ENCODE measurements at regions not wholly inside any gene's neighbourhood (a gene's known extent, or its start where the extent isn't known, plus 50 kb on each side); places are given as distances from the start of the nearest gene placed in this dataset.
"Not testable (repeated sequence)": the region's sequence is repeated elsewhere in the genome, so short reads cannot be mapped to it uniquely, and the experiment has no call there.

DNA sequence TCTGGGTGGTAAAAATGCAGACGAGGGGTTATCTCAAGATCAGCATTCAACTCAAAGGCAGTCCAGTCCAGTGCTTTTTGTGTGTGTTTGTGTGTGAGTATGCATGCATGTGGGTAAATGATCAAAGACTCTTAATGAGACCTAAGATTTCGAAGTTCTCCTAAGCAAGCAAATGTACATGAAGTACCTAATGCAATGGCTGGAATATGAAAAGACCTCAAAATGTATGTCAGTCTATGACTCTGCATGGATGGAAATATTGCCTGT is 151.0 kb upstream of the L3MBTL4 start:
- DNase-seq: no peak
- Histone ChIP-seq H3K4me1 (no peaks in the 10 kb centered on the region), H3K36me3 (no peaks in the 10 kb centered on the region), H3K4me3 (no peak overlapping the region), H3K27me3 (no peaks in the 10 kb centered on the region), H3K27ac (no peak overlapping the region), H3K9me3 (no peaks in the 10 kb centered on the region)
- no peak for TF ChIP-seq POLR2A (IDR thresholded peaks at IDR 0.05)
- TF ChIP-seq, protein P1, sequence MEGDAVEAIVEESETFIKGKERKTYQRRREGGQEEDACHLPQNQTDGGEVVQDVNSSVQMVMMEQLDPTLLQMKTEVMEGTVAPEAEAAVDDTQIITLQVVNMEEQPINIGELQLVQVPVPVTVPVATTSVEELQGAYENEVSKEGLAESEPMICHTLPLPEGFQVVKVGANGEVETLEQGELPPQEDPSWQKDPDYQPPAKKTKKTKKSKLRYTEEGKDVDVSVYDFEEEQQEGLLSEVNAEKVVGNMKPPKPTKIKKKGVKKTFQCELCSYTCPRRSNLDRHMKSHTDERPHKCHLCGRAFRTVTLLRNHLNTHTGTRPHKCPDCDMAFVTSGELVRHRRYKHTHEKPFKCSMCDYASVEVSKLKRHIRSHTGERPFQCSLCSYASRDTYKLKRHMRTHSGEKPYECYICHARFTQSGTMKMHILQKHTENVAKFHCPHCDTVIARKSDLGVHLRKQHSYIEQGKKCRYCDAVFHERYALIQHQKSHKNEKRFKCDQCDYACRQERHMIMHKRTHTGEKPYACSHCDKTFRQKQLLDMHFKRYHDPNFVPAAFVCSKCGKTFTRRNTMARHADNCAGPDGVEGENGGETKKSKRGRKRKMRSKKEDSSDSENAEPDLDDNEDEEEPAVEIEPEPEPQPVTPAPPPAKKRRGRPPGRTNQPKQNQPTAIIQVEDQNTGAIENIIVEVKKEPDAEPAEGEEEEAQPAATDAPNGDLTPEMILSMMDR (IDR thresholded peaks at IDR 0.05): no peak

DNA sequence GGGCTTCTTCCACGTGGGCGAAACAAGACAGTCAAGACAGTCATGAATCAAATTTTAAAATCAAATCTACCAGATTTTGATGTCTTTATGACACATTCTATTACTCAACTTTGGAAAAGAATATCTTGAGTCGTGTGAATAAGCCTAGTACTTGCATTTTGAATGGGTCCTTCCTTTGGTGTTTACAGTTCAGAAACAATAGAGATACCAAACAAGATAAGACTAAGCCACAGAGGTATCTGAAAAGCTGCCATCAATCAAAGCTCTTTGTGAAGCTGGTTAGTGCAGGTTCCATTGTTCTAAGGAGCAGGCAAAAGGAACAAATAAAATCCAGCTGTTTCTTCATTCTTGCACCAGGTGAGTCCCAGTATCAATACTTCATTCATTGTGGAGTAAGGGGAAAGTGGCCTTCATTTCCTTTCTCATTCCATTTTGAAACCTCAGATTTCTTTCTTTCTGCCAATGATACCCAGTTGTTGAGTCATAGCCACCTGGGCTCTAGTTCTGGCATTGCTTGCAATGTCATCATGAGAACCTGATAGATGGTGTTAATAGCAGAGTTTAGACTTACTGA is 151.7 kb upstream of the L3MBTL4 start:
- Histone ChIP-seq H3K4me3 (no peak overlapping the region), H3K36me3 (no peaks in the 10 kb centered on the region), H3K4me1 (no peaks in the 10 kb centered on the region), H3K9me3 (no peaks in the 10 kb centered on the region), H3K27me3 (no peaks in the 10 kb centered on the region), H3K27ac (no peak overlapping the region)
- DNase-seq: no peak
- TF ChIP-seq, protein P1 (IDR thresholded peaks at IDR 0.05): no peak
- TF ChIP-seq POLR2A (IDR thresholded peaks at IDR 0.05): no peak

DNA sequence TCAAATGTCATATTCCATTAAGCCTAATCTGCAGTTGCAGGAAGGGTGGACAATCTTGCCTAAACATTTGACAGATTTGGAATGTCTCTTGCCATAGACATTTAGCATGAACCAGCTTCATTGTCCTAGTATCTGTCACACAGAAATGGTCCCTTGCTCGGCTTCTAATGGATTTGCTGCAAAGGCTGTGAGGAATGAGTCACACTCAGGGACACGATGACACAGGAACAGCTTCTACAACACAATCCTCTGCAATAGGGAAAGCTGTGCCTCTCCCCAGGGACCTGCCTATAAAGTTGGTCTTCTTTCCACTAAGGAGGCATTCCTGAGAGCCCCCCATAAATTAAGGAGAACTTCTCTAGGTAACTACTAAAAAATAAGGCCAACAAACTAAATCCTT is 155.1 kb upstream of the L3MBTL4 start:
- H3K27ac ChIP-seq: no peak overlapping the region
- no peaks in the 10 kb centered on the region for H3K36me3 ChIP-seq
- no peak for TF ChIP-seq POLR2A (IDR thresholded peaks at IDR 0.05)
- TF ChIP-seq, protein P1 (IDR thresholded peaks at IDR 0.05): no peak
- no peaks in the 10 kb centered on the region for H3K9me3 ChIP-seq
- no peak for DNase-seq
- H3K4me1 ChIP-seq: no peaks in the 10 kb centered on the region
- H3K4me3 ChIP-seq: no peak overlapping the region
- H3K27me3 ChIP-seq: no peaks in the 10 kb centered on the region

DNA sequence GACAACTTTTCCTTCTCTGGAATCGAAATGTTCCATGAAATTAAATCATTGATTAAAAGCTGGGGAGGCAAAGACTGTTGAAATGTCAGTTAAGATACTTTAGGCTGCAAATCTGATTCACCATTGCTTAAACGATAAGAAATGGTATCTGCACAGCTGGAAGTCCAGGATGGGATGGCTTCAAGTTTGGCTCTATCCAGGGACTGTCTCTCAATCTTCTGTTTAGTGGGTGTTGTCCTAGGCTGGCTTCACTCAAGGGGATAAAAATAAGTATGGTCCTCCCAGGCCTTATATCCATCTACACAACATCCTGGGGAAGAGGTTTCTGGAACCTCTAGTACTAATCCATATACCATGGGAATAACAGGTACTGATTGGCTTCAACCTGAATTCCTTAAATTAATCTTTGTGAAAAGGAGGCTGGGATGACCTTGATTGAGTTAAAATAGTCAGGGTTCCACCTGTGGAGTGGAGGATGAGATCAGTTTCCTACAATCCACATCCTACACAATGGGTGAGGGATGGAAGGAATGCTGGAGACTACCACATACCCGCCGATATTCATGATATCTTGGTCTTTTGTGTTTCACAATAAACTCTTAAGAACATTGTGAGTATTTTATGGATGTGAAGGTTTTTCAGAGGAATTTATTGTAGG is 156.0 kb upstream of the L3MBTL4 start:
- Histone ChIP-seq H3K36me3 (no peaks in the 10 kb centered on the region), H3K4me1 (no peaks in the 10 kb centered on the region), H3K27ac (no peak overlapping the region), H3K4me3 (no peak overlapping the region), H3K9me3 (no peaks in the 10 kb centered on the region), H3K27me3 (no peaks in the 10 kb centered on the region)
- DNase-seq: no peak
- TF ChIP-seq, protein P1 (IDR thresholded peaks at IDR 0.05): no peak
- TF ChIP-seq POLR2A (IDR thresholded peaks at IDR 0.05): no peak

DNA sequence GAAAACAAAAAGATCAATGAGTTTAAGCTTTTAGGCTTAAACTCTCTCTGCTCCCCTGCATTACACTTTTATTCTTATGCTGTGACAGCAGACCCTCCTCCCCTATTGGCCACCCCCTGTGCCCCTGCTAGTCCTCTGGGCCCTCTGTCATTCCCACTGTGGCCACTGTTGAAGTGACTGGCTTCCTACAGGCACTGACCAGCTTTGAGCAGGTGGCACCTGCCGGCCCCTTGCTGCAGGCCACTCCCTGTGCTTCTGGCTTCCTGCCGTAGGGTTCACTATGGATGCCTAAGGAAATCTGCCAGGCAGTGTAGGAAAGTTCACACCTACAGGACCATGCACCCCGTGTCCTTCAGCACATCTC is 156.5 kb upstream of the L3MBTL4 start:
- no peak for DNase-seq
- Histone ChIP-seq H3K9me3 (no peaks in the 10 kb centered on the region), H3K27me3 (no peaks in the 10 kb centered on the region), H3K4me3 (no peak overlapping the region), H3K27ac (no peak overlapping the region), H3K4me1 (no peaks in the 10 kb centered on the region), H3K36me3 (no peaks in the 10 kb centered on the region)
- TF ChIP-seq, protein P1 (IDR thresholded peaks at IDR 0.05): no peak
- TF ChIP-seq POLR2A (IDR thresholded peaks at IDR 0.05): no peak

DNA sequence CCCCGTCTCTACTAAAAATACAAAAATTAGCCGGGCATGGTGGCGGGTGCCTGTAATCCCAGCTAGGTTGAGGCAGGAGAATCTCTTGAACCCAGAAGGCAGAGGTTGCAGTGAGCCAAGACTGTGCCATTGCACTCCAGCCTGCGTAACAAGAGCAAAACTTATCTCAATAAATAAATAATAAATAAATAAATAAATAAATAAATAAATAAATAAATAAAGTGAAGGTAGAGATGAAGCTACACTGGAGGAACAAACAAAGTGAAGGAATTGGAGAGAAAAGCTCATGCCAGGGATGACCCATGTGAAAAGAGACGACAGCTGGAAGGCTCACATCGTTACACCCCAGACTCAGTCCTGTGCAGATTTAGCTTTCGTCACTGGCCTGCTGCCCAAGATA is 157.3 kb upstream of the ARHGAP28 start:
- not testable (repeated sequence) for H3K27ac ChIP-seq, H3K9me3 ChIP-seq, H3K4me1 ChIP-seq, H3K4me3 ChIP-seq, H3K27me3 ChIP-seq, H3K36me3 ChIP-seq, DNase-seq
